ENCODE measurements at regions not wholly inside any gene's neighbourhood (a gene's known extent, or its start where the extent isn't known, plus 50 kb on each side); places are given as distances from the start of the nearest gene placed in this dataset.

GRCh38 chr9:87195306-87195705 is 248.0 kb upstream of the GAS1 start:
- Histone ChIP-seq H3K4me2 (ENCODE audit: insufficient read depth, insufficient read length, low read length) (no peak overlapping the region), H4K20me1 (ENCODE audit: control insufficient read depth, insufficient read depth, insufficient read length) (no peaks in the 10 kb centered on the region), H3K9ac (ENCODE audit: extremely low read depth, insufficient read length, low read length) (no peak overlapping the region), H2AK5ac (ENCODE audit: insufficient read length, low read length) (no peak overlapping the region), H2BK5ac (ENCODE audit: insufficient read length, low read length) (no peak overlapping the region), H4K8ac (replicated peaks; ENCODE audit: insufficient read length, low read depth, low read length) (no peak overlapping the region), H2BK120ac (ENCODE audit: low read depth, low read length, poor library complexity, severe bottlenecking) (no peak overlapping the region), H2BK20ac (ENCODE audit: low read depth, low read length, poor library complexity, severe bottlenecking) (no peak overlapping the region), H3K23me2 (ENCODE audit: insufficient read length, low read depth, low read length, poor library complexity, severe bottlenecking) (no peaks in the 10 kb centered on the region), H3K27ac (ENCODE audit: insufficient read length, low read depth, low read length) (no peak overlapping the region), H3K4ac (ENCODE audit: low read depth, low read length) (no peak overlapping the region), H3K23ac (ENCODE audit: insufficient read length, low read depth, low read length) (no peak overlapping the region), H3K4me1 (ENCODE audit: insufficient read depth, low read length) (peaks cover 8% of the 10 kb centered on the region; the same call in 1 of the 2 replicates), H3K79me1 (ENCODE audit: insufficient read depth, low read depth, low read length, poor library complexity, severe bottlenecking) (no peaks in the 10 kb centered on the region), H3K14ac (ENCODE audit: insufficient read depth, low read length) (no peak overlapping the region), H3K27me3 (ENCODE audit: insufficient read depth, low read length) (no peaks in the 10 kb centered on the region), H4K91ac (ENCODE audit: insufficient read length, low read depth, low read length) (no peak overlapping the region), H2AFZ (ENCODE audit: low read length) (no peak overlapping the region), H3T11ph (ENCODE audit: low read length) (no peak overlapping the region), H3K56ac (ENCODE audit: insufficient read length, low read depth, low read length) (no peak overlapping the region), H3K18ac (ENCODE audit: insufficient read length, low read depth, low read length) (no peak overlapping the region), H2BK12ac (ENCODE audit: insufficient read length, low read depth, low read length) (no peak overlapping the region), H3K79me2 (ENCODE audit: insufficient read depth, low read length) (no peaks in the 10 kb centered on the region), H4K5ac (ENCODE audit: insufficient read length, low read depth, low read length) (no peak overlapping the region), H3K9me3 (ENCODE audit: control insufficient read depth, low read depth, low read length) (no peaks in the 10 kb centered on the region), H2BK15ac (ENCODE audit: low read depth, low read length) (no peak overlapping the region)
- Mint-ChIP-seq H3K4me1 (peaks cover 19 to 33% of the 10 kb centered on the region in 2 experiments), H3K9me3 (no peaks in the 10 kb centered on the region), H3K27me3 (ENCODE audit: low read depth) (peaks cover 13% of the 10 kb centered on the region), H3K36me3 (ENCODE audit: insufficient read depth in 1 of 3, low read depth in 3 of 3) (no peaks in the 10 kb centered on the region), H3K4me3 (no peak overlapping the region), H3K27ac (no peak overlapping the region)
- DNase-seq = no peak
- no peak for TF ChIP-seq CTCF (conservative IDR thresholded peaks at IDR 0.05)
